ENCODE measurements at regions not wholly inside any gene's neighbourhood (a gene's known extent, or its start where the extent isn't known, plus 50 kb on each side); places are given as distances from the start of the nearest gene placed in this dataset.
A peak's percentile ranks its signal among the peaks of the same experiment; 100 is the strongest.

GRCh38 chr12:30828686-30829085 is 73.9 kb upstream of the CAPRIN2 start:
- DNase-seq (ENCODE audit: low spot score): no peak

GRCh38 chr12:30827101-30828066 is 72.6 kb upstream of the CAPRIN2 start:
- DNase-seq (ENCODE audit: low spot score): no peak

- no peak for DNase-seq (ENCODE audit: low spot score)
Observed at GRCh38 chr12:30826276-30826675, 71.5 kb upstream of the CAPRIN2 start.

GRCh38 chr12:30825341-30825740 is 70.6 kb upstream of the CAPRIN2 start:
- DNase-seq (ENCODE audit: low spot score): no peak

- no peak for DNase-seq (ENCODE audit: low spot score)
Observed at GRCh38 chr12:30824311-30824710, 69.6 kb upstream of the CAPRIN2 start.

GRCh38 chr12:30823764-30824163 is 69.0 kb upstream of the CAPRIN2 start:
- no peak for DNase-seq (ENCODE audit: low spot score)

GRCh38 chr12:30823156-30823699 is 68.5 kb upstream of the CAPRIN2 start:
- DNase-seq (ENCODE audit: low spot score): no peak

- no peak for DNase-seq (ENCODE audit: low spot score)
Observed at GRCh38 chr12:30822385-30823155, 67.8 kb upstream of the CAPRIN2 start.

- no peak for DNase-seq (ENCODE audit: low spot score)
Observed at GRCh38 chr12:30820406-30820946, 65.7 kb upstream of the CAPRIN2 start.

GRCh38 chr12:30818562-30818961 is 63.8 kb upstream of the CAPRIN2 start:
- peak; percentile 53 for DNase-seq (ENCODE audit: low spot score)

GRCh38 chr12:30816742-30817465 is 62.2 kb upstream of the CAPRIN2 start:
- no peak for DNase-seq (ENCODE audit: low spot score)

GRCh38 chr12:30814295-30814655 is 59.5 kb upstream of the CAPRIN2 start:
- DNase-seq (ENCODE audit: low spot score): no peak

- no peak for DNase-seq (ENCODE audit: low spot score)
Observed at GRCh38 chr12:30813525-30814294, 59.0 kb upstream of the CAPRIN2 start.

GRCh38 chr12:30811966-30812365 is 57.2 kb upstream of the CAPRIN2 start:
- no peak for DNase-seq (ENCODE audit: low spot score)

- no peak for DNase-seq (ENCODE audit: low spot score)
Observed at GRCh38 chr12:30810918-30811317, 56.2 kb upstream of the CAPRIN2 start.

- no peak for DNase-seq (ENCODE audit: low spot score)
Observed at GRCh38 chr12:30807695-30808034, 52.9 kb upstream of the CAPRIN2 start.

GRCh38 chr12:30806989-30807694 is 52.4 kb upstream of the CAPRIN2 start:
- peak; percentile 84 for DNase-seq (ENCODE audit: low spot score)

- DNase-seq (ENCODE audit: low spot score): no peak
Observed at GRCh38 chr12:30805959-30806358, 51.2 kb upstream of the CAPRIN2 start.

All from SK-N-DZ (cell line).